Panc1 (cell line): ENCODE measurements at regions not wholly inside any gene's neighbourhood (a gene's known extent, or its start where the extent isn't known, plus 50 kb on each side); places are given as distances from the start of the nearest gene placed in this dataset.

Experiments used
- ATAC-seq: fragments of 200-7000 bp; cut with Tn5 transposase; 2 replicates; pipeline ENCODE4 v1.9.1; 2020; ENCODE audit warnings: mild to moderate bottlenecking, moderate library complexity
- BruUV-seq: library from RNA; stranded (reverse); fragments of 400-500 nt; replicated peaks from 2 replicates; lab custom pipeline; 2021; lab: Mats Ljungman, UMichigan
- CTCF ChIA-PET: fragments of 300-600 bp; sonication (Branson Sonifier 250); formaldehyde crosslinking; loops from one replicate; lab custom pipeline; 2022; ENCODE audit warnings: antibody characterized with exemption; lab: Charles Lee
- POLR2A ChIA-PET: fragments of 300-600 bp; sonication (Branson Sonifier 250); formaldehyde crosslinking; loops from one replicate; lab custom pipeline; 2022; ENCODE audit warnings: antibody characterized with exemption; lab: Charles Lee
- DNase-seq: peaks from one replicate; pipeline ENCODE4 v3.0.0-alpha.2; 2010; ENCODE audit warnings: low read depth, low spot score
- H3K27ac ChIP-seq: 2 replicates; pipeline ENCODE4 v1.5.1; 2011; ENCODE audit warnings: mild to moderate bottlenecking, low read length, inconsistent platforms
- H3K27me3 ChIP-seq: fragments of 200-500 bp; sonication (Bioruptor generic); 2 replicates; pipeline ENCODE4 v1.6.0; 2014; ENCODE audit warnings: low read length, inconsistent platforms; ENCODE audit not compliant: control insufficient read depth, insufficient read depth
- H3K36me3 ChIP-seq: fragments of 200-500 bp; sonication (Bioruptor generic); 2 replicates; pipeline ENCODE4 v1.5.1; 2014; ENCODE audit warnings: inconsistent platforms, mild to moderate bottlenecking, low read length, moderate library complexity; ENCODE audit not compliant: control insufficient read depth, insufficient read depth
- H3K4me1 ChIP-seq: 2 replicates; pipeline ENCODE4 v1.5.1; 2011; ENCODE audit warnings: inconsistent platforms, mild to moderate bottlenecking, low read length, moderate library complexity; ENCODE audit not compliant: control insufficient read depth, insufficient read depth
- H3K4me3 ChIP-seq, 2 experiments: 2 replicates each; pipeline ENCODE4 v1.5.1; 2011 to 2012; ENCODE audit warnings: low read depth in 2 of 2, low read length in 2 of 2, mild to moderate bottlenecking in 2 of 2, inconsistent platforms in 1 of 2, moderate library complexity in 1 of 2
- H3K9me3 ChIP-seq: fragments of 200-500 bp; sonication (Bioruptor generic); 2 replicates; pipeline ENCODE4 v1.5.1; 2014; ENCODE audit warnings: low read depth, mild to moderate bottlenecking, inconsistent platforms, low read length, moderate library complexity; ENCODE audit not compliant: control insufficient read depth, insufficient read depth
- POLR2AphosphoS5 ChIP-seq: IDR thresholded peaks from 2 replicates; pipeline ENCODE4 v1.6.1; 2012; ENCODE audit warnings: mild to moderate bottlenecking, low read depth, low read length, moderate library complexity
- SIN3A ChIP-seq: IDR thresholded peaks from 2 replicates; pipeline ENCODE4 v1.6.1; 2012; ENCODE audit warnings: low read depth, mild to moderate bottlenecking, low read length, moderate library complexity, borderline replicate concordance; ENCODE audit not compliant: insufficient read depth
- TCF7L2 ChIP-seq: IDR thresholded peaks from 2 replicates; pipeline ENCODE4 v1.6.1; 2011; ENCODE audit warnings: mild to moderate bottlenecking, low read depth, low read length, inconsistent platforms
- in situ Hi-C: cut with HindIII; loops from 2 replicates; pipeline ENCODE4 v1.10.0; 2016; ENCODE audit warnings: low sequenced_read_pairs, low pct_unique_long_range_greater_than_20kb
- intact Hi-C: fragments of 100-400 bp; cut with micrococcal nuclease; formaldehyde crosslinking; loops from one replicate; pipeline ENCODE4 v1.10.0; 2022; ENCODE audit not compliant: unreplicated experiment
- TF ChIP-seq, protein P1 (sequence below), 2 experiments: IDR thresholded peaks; 2 replicates each; pipeline ENCODE4 v1.6.1; 2011 to 2012; ENCODE audit warnings: low read depth in 2 of 2, control low read depth in 1 of 2, low read length in 1 of 2, mild to moderate bottlenecking in 1 of 2, moderate library complexity in 1 of 2; ENCODE audit not compliant: insufficient read depth in 1 of 2
- TF ChIP-seq, protein P2 (sequence below): fragments of 450-650 bp; IDR thresholded peaks from 2 replicates; pipeline ENCODE4 v1.5.1; 2017; ENCODE audit warnings: mild to moderate bottlenecking

DNA sequence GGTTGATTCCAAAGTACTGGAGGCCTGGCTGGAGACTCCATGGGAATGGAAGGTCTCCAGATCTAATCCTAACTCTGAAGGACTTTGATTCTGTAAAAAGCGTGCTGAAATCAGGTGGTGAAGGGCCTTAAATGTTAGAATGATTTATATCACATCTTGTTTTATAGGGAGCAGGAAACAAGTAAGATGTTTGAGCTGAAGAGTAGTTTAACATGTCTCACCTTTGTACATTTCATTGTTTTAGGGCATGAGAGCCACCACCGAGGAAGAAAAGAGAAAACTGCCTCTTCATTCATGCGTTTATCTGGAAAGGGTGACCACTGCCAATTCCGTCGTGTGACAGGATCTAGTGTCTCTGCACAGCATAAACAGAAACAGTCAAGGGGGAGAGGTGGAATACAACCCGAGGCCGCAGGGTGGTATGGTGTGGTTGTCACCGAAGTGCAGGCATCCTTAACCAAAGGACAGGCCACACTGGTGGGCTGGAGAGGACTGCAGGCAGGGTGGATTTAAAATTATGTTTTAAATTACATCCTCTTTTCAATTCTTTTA is 445.3 kb downstream of the SLC4A3 start:
- H3K4me1 ChIP-seq: no peaks in the 10 kb centered on the region
- no peaks in the 10 kb centered on the region for H3K27me3 ChIP-seq
- H3K36me3 ChIP-seq: no peaks in the 10 kb centered on the region
- ChIA-PET CTCF (no interaction called here), POLR2A (no interaction called here)
- DNase-seq (no peak), ATAC-seq (no peak)
- TF ChIP-seq POLR2AphosphoS5 (no peak), TCF7L2 (no peak), SIN3A (no peak)
- TF ChIP-seq, protein P1, sequence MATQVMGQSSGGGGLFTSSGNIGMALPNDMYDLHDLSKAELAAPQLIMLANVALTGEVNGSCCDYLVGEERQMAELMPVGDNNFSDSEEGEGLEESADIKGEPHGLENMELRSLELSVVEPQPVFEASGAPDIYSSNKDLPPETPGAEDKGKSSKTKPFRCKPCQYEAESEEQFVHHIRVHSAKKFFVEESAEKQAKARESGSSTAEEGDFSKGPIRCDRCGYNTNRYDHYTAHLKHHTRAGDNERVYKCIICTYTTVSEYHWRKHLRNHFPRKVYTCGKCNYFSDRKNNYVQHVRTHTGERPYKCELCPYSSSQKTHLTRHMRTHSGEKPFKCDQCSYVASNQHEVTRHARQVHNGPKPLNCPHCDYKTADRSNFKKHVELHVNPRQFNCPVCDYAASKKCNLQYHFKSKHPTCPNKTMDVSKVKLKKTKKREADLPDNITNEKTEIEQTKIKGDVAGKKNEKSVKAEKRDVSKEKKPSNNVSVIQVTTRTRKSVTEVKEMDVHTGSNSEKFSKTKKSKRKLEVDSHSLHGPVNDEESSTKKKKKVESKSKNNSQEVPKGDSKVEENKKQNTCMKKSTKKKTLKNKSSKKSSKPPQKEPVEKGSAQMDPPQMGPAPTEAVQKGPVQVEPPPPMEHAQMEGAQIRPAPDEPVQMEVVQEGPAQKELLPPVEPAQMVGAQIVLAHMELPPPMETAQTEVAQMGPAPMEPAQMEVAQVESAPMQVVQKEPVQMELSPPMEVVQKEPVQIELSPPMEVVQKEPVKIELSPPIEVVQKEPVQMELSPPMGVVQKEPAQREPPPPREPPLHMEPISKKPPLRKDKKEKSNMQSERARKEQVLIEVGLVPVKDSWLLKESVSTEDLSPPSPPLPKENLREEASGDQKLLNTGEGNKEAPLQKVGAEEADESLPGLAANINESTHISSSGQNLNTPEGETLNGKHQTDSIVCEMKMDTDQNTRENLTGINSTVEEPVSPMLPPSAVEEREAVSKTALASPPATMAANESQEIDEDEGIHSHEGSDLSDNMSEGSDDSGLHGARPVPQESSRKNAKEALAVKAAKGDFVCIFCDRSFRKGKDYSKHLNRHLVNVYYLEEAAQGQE (IDR thresholded peaks at IDR 0.05; ENCODE audit: insufficient read depth in 1 of 2, low read depth in 2 of 2, low read length in 1 of 2): no peak
- TF ChIP-seq, protein P2, sequence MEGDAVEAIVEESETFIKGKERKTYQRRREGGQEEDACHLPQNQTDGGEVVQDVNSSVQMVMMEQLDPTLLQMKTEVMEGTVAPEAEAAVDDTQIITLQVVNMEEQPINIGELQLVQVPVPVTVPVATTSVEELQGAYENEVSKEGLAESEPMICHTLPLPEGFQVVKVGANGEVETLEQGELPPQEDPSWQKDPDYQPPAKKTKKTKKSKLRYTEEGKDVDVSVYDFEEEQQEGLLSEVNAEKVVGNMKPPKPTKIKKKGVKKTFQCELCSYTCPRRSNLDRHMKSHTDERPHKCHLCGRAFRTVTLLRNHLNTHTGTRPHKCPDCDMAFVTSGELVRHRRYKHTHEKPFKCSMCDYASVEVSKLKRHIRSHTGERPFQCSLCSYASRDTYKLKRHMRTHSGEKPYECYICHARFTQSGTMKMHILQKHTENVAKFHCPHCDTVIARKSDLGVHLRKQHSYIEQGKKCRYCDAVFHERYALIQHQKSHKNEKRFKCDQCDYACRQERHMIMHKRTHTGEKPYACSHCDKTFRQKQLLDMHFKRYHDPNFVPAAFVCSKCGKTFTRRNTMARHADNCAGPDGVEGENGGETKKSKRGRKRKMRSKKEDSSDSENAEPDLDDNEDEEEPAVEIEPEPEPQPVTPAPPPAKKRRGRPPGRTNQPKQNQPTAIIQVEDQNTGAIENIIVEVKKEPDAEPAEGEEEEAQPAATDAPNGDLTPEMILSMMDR: no peak
- H3K4me3 ChIP-seq: no peak overlapping the region
- H3K9me3 ChIP-seq: no peaks in the 10 kb centered on the region
- no TSS peak for BruUV-seq
- intact Hi-C loops: no loop called here
- H3K27ac ChIP-seq: no peak overlapping the region
- in situ Hi-C loops: no loop called here

DNA sequence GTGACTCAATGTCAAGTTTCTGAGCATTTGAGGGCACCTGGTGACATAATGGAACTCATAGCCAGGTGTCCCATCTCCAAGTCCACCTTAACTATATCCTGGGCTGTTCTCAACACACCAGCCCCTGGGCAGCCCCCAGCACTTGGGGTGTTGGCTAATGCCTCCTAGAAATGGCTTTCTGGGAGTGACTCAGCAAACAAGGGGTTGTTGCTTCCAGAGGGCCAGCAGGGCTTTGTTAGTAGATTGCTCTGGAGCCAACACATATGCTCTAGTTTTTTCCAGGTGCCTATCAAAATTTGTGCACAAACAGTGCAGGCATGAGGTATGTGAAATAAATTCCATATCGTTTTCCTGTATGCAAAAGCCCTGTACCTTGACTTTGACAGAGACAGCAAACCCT is 448.4 kb downstream of the SLC4A3 start:
- intact Hi-C loops (no loop called here), in situ Hi-C loops (no loop called here)
- H3K27ac ChIP-seq: no peak overlapping the region
- no TSS peak for BruUV-seq
- no peak for DNase-seq
- ChIA-PET CTCF (no interaction called here), POLR2A (no interaction called here)
- H3K4me3 ChIP-seq: no peak overlapping the region
- H3K4me1 ChIP-seq: no peaks in the 10 kb centered on the region
- no peak for ATAC-seq
- TF ChIP-seq, protein P2: no peak
- no peak for TF ChIP-seq POLR2AphosphoS5
- TF ChIP-seq, protein P1 (IDR thresholded peaks at IDR 0.05; ENCODE audit: insufficient read depth in 1 of 2, low read depth in 2 of 2, low read length in 1 of 2): no peak
- no peak for TF ChIP-seq SIN3A
- TF ChIP-seq TCF7L2: no peak
- H3K36me3 ChIP-seq: no peaks in the 10 kb centered on the region
- no peaks in the 10 kb centered on the region for H3K9me3 ChIP-seq
- H3K27me3 ChIP-seq: no peaks in the 10 kb centered on the region
